ENCODE measurements at regions not wholly inside any gene's neighbourhood (a gene's known extent, or its start where the extent isn't known, plus 50 kb on each side); places are given as distances from the start of the nearest gene placed in this dataset.

GRCh38 chr3:115279939-115280338 is 132.9 kb upstream of the ZBTB20 start:
- Histone ChIP-seq H2AFZ (replicated peaks; ENCODE audit: low read length, poor library complexity) (no peak overlapping the region), H2BK120ac (ENCODE audit: low read depth, low read length) (no peak overlapping the region), H3K79me1 (ENCODE audit: low read depth in 1 of 2, low read length in 2 of 2) (no peaks in the 10 kb centered on the region), H3K4me3 (ENCODE audit: insufficient read depth, low read depth, low read length) (no peak overlapping the region), H4K8ac (ENCODE audit: low read depth in 2 of 2, low read length in 2 of 2) (no peak overlapping the region), H3K4me1 (ENCODE audit: control insufficient read depth, insufficient read depth, low read length) (no peaks in the 10 kb centered on the region), H3K4me2 (ENCODE audit: low read depth, low read length) (no peak overlapping the region), H2AK5ac (ENCODE audit: low read depth, low read length) (no peak overlapping the region), H3K27me3 (ENCODE audit: control insufficient read depth, insufficient read depth, low read length) (no peaks in the 10 kb centered on the region), H4K20me1 (ENCODE audit: insufficient read depth, low read length) (no peaks in the 10 kb centered on the region), H4K91ac (ENCODE audit: insufficient read depth, low read depth, low read length) (no peak overlapping the region), H3K9me3 (ENCODE audit: control insufficient read depth, insufficient read depth, low read length) (no peaks in the 10 kb centered on the region), H3K56ac (ENCODE audit: extremely low read depth, insufficient read depth, low read length) (no peak overlapping the region), H3K4ac (ENCODE audit: low read depth, low read length) (no peak overlapping the region), H2AK9ac (replicated peaks; ENCODE audit: low read depth, low read length, poor library complexity) (no peak overlapping the region), H3K9me1 (ENCODE audit: insufficient read depth, low read length) (no peaks in the 10 kb centered on the region), H2BK15ac (ENCODE audit: low read depth, low read length) (no peak overlapping the region), H3K36me3 (ENCODE audit: control insufficient read depth, insufficient read depth, low read length) (no peaks in the 10 kb centered on the region), H3K23ac (ENCODE audit: low read depth, low read length) (no peak overlapping the region), H3K14ac (replicated peaks; ENCODE audit: low read depth, low read length) (no peak overlapping the region), H3K18ac (ENCODE audit: low read depth, low read length) (no peak overlapping the region), H3K27ac (ENCODE audit: insufficient read depth, low read length) (no peak overlapping the region), H3K9ac (ENCODE audit: low read depth, low read length) (no peak overlapping the region), H4K5ac (ENCODE audit: low read depth, low read length) (no peak overlapping the region), H2BK5ac (ENCODE audit: low read depth, low read length, poor library complexity, severe bottlenecking) (no peak overlapping the region), H2BK20ac (ENCODE audit: low read depth, low read length) (no peak overlapping the region)
- CTCF ChIA-PET: interaction anchor here (1.0 kb wide), 1 partner anchor 348 kb away, joined by 3 read pairs; no protein-coding TSS in a partner anchor
- peak; percentile 21; the same call in 1 of the 2 replicates for ATAC-seq (ENCODE audit: low read depth)
- dilution Hi-C loops (cut with HindIII; ENCODE audit: low sequenced_read_pairs, unreplicated experiment): no loop called here
- TF ChIP-seq MXI1 (IDR thresholded peaks at IDR 0.05; ENCODE audit: borderline replicate concordance, low read depth, low read length) (no peak), NFE2L2 (IDR thresholded peaks at IDR 0.05; ENCODE audit: low read depth, low read length) (peak; percentile 44; the same call in 1 of the 2 replicates), BHLHE40 (IDR thresholded peaks at IDR 0.05; ENCODE audit: low read depth, low read length) (no peak), RCOR1 (IDR thresholded peaks at IDR 0.05; ENCODE audit: insufficient replicate concordance, low read length) (no peak), FOS (IDR thresholded peaks at IDR 0.05; ENCODE audit: low read depth, low read length) (no peak), RFX5 (IDR thresholded peaks at IDR 0.05; ENCODE audit: low read depth, low read length) (no peak), CEBPB (IDR thresholded peaks at IDR 0.05; ENCODE audit: low read depth, low read length) (peak; percentile 65; the same call in 1 of the 2 replicates), POLR2A (IDR thresholded peaks at IDR 0.05; ENCODE audit: low read depth, low read length) (no peak)
- TF ChIP-seq, protein P1, sequence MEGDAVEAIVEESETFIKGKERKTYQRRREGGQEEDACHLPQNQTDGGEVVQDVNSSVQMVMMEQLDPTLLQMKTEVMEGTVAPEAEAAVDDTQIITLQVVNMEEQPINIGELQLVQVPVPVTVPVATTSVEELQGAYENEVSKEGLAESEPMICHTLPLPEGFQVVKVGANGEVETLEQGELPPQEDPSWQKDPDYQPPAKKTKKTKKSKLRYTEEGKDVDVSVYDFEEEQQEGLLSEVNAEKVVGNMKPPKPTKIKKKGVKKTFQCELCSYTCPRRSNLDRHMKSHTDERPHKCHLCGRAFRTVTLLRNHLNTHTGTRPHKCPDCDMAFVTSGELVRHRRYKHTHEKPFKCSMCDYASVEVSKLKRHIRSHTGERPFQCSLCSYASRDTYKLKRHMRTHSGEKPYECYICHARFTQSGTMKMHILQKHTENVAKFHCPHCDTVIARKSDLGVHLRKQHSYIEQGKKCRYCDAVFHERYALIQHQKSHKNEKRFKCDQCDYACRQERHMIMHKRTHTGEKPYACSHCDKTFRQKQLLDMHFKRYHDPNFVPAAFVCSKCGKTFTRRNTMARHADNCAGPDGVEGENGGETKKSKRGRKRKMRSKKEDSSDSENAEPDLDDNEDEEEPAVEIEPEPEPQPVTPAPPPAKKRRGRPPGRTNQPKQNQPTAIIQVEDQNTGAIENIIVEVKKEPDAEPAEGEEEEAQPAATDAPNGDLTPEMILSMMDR (conservative IDR thresholded peaks at IDR 0.05; ENCODE audit: low read depth, low read length): no peak
- 86% methylated on average over 1 of the region's 1 CpG; no CpG with 5 or more reads in 1 of the 2 experiments for WGBS, 2 experiments (ENCODE audit: extremely low coverage in 2 of 2, insufficient read length in 1 of 2)
- BruUV-seq (replicated peaks): no TSS peak
- DNase-seq: peak; percentile 38
- POLR2A ChIA-PET (ENCODE audit: unreplicated experiment): interaction anchor here (0.6 kb wide), 1 partner anchor 91 kb away, joined by 7 read pairs; no protein-coding TSS in a partner anchor
- in situ Hi-C loops (cut with MboI; ENCODE audit: low sequenced_read_pairs): no loop called here
- intact Hi-C loops (cut with micrococcal nuclease): loop anchor here (5.0 kb wide), 1 partner anchor 52 kb away; no protein-coding TSS in a partner anchor
